Peyer's patch (tissue), 4 donors: ENCODE measurements at regions not wholly inside any gene's neighbourhood (a gene's known extent, or its start where the extent isn't known, plus 50 kb on each side); places are given as distances from the start of the nearest gene placed in this dataset.

Experiments used
- POLR2A ChIP-seq, 2 donors: fragments of 450-650 bp; IDR thresholded peaks; one replicate each; pipeline ENCODE4 v1.5.1; 2017; ENCODE audit warnings: antibody characterized with exemption in 2 of 2, mild to moderate bottlenecking in 2 of 2, moderate library complexity in 2 of 2
- TF ChIP-seq, protein P1 (sequence below), 6 experiments: fragments of 450-650 bp in 4 of 6; fragments of 200-600 bp in 2 of 6; sonication (generic) in 1 of 6; IDR thresholded peaks; one replicate each; pipeline ENCODE4 v1.5.1; 2017 to 2019; ENCODE audit warnings: antibody characterized with exemption in 6 of 6, mild to moderate bottlenecking in 3 of 6, moderate library complexity in 1 of 6

DNA sequence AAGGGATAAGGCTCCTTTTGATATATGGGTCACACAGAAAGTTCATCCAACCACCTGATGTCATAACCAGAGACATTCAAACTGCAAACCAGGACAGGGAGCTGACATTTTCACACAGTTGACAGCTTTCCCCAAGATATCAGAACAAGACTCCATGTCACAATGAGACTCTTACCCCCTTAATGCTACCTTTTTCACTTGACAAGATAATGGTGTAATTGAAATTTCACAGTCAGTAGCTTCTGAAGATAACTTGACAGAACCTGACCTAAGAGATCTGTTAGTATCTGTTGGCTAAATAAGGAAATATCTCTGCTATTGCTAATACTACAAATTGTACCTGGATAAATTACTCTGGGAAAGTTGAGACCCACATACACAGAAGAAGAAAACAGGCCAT lies 187.3 kb downstream of the C12orf50 start:
- no peak for TF ChIP-seq POLR2A (IDR thresholded peaks at IDR 0.05)
- TF ChIP-seq, protein P1, sequence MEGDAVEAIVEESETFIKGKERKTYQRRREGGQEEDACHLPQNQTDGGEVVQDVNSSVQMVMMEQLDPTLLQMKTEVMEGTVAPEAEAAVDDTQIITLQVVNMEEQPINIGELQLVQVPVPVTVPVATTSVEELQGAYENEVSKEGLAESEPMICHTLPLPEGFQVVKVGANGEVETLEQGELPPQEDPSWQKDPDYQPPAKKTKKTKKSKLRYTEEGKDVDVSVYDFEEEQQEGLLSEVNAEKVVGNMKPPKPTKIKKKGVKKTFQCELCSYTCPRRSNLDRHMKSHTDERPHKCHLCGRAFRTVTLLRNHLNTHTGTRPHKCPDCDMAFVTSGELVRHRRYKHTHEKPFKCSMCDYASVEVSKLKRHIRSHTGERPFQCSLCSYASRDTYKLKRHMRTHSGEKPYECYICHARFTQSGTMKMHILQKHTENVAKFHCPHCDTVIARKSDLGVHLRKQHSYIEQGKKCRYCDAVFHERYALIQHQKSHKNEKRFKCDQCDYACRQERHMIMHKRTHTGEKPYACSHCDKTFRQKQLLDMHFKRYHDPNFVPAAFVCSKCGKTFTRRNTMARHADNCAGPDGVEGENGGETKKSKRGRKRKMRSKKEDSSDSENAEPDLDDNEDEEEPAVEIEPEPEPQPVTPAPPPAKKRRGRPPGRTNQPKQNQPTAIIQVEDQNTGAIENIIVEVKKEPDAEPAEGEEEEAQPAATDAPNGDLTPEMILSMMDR (IDR thresholded peaks at IDR 0.05), result no peak
